IMR-90 (cell line): ENCODE measurements at regions not wholly inside any gene's neighbourhood (a gene's known extent, or its start where the extent isn't known, plus 50 kb on each side); places are given as distances from the start of the nearest gene placed in this dataset.

Source experiments
- ATAC-seq: fragments of 200-7000 bp; cut with Tn5 transposase; 2 replicates; pipeline ENCODE4 v1.9.1; 2020; ENCODE audit warnings: low read depth, mild to moderate bottlenecking, moderate library complexity
- BruUV-seq: library from RNA; stranded (reverse); fragments of 400-500 nt; replicated peaks from 2 replicates; lab custom pipeline; 2021; lab: Mats Ljungman, UMichigan
- CTCF ChIA-PET: fragments of 300-600 bp; formaldehyde crosslinking; extraction: SDS; loops from one replicate; lab custom pipeline; 2021; ENCODE audit warnings: antibody characterized with exemption; lab: Yijun Ruan, JAX
- POLR2A ChIA-PET: fragments of 300-600 bp; sonication (Branson Sonifier 250); formaldehyde crosslinking; loops from one replicate; lab custom pipeline; 2022; ENCODE audit warnings: antibody characterized with exemption; ENCODE audit not compliant: unreplicated experiment; lab: Charles Lee
- DNase-seq: peaks from one replicate; pipeline ENCODE4 v3.0.0; 2013
- H2AFZ ChIP-seq: replicated peaks from 2 replicates; pipeline ENCODE3; 2013; ENCODE audit warnings: low read length, mild to moderate bottlenecking; ENCODE audit not compliant: poor library complexity
- H2AK5ac ChIP-seq: 2 replicates; pipeline ENCODE4 v1.6.1; 2013; ENCODE audit warnings: low read depth, low read length, inconsistent platforms
- H2AK9ac ChIP-seq: replicated peaks from 2 replicates; pipeline ENCODE3; 2013; ENCODE audit warnings: mild to moderate bottlenecking, low read depth, low read length, moderate library complexity; ENCODE audit not compliant: poor library complexity
- H2BK120ac ChIP-seq: 2 replicates; pipeline ENCODE4 v1.6.1; 2013; ENCODE audit warnings: low read depth, low read length, inconsistent platforms
- H2BK15ac ChIP-seq: 3 replicates; pipeline ENCODE4 v1.6.1; 2013; ENCODE audit warnings: low read depth, low read length, inconsistent platforms
- H2BK20ac ChIP-seq: 2 replicates; pipeline ENCODE4 v1.6.1; 2013; ENCODE audit warnings: low read depth, mild to moderate bottlenecking, inconsistent platforms, low read length, moderate library complexity
- H2BK5ac ChIP-seq: 2 replicates; pipeline ENCODE4 v1.6.1; 2013; ENCODE audit warnings: mild to moderate bottlenecking, low read depth, low read length, inconsistent platforms; ENCODE audit not compliant: poor library complexity, severe bottlenecking
- H3K14ac ChIP-seq: replicated peaks from 2 replicates; pipeline ENCODE4 v1.6.1; 2013; ENCODE audit warnings: low read depth, low read length, inconsistent platforms
- H3K18ac ChIP-seq: 2 replicates; pipeline ENCODE4 v1.6.1; 2013; ENCODE audit warnings: low read depth, low read length, control low read depth
- H3K23ac ChIP-seq: 2 replicates; pipeline ENCODE4 v1.6.1; 2013; ENCODE audit warnings: low read depth, low read length, inconsistent platforms
- H3K27ac ChIP-seq: 2 replicates; pipeline ENCODE4 v1.5.1; 2013; ENCODE audit warnings: mild to moderate bottlenecking, control low read depth, low read length; ENCODE audit not compliant: insufficient read depth
- H3K27me3 ChIP-seq: 2 replicates; pipeline ENCODE4 v1.6.1; 2013; ENCODE audit warnings: low read length; ENCODE audit not compliant: control insufficient read depth, insufficient read depth
- H3K36me3 ChIP-seq: 2 replicates; pipeline ENCODE4 v1.6.1; 2013; ENCODE audit warnings: low read length, mixed read lengths; ENCODE audit not compliant: control insufficient read depth, insufficient read depth
- H3K4ac ChIP-seq: 2 replicates; pipeline ENCODE4 v1.6.1; 2013; ENCODE audit warnings: low read depth, low read length, inconsistent platforms
- H3K4me1 ChIP-seq: 2 replicates; pipeline ENCODE4 v1.6.1; 2013; ENCODE audit warnings: low read length, mixed read lengths; ENCODE audit not compliant: control insufficient read depth, insufficient read depth
- H3K4me2 ChIP-seq: 2 replicates; pipeline ENCODE4 v1.6.1; 2013; ENCODE audit warnings: low read depth, mild to moderate bottlenecking, control low read depth, low read length, moderate library complexity
- H3K4me3 ChIP-seq: 2 replicates; pipeline ENCODE4 v1.5.1; 2013; ENCODE audit warnings: low read depth, mild to moderate bottlenecking, control low read depth, low read length, moderate library complexity; ENCODE audit not compliant: insufficient read depth
- H3K56ac ChIP-seq: 2 replicates; pipeline ENCODE4 v1.6.1; 2013; ENCODE audit warnings: low read length, inconsistent platforms; ENCODE audit not compliant: insufficient read depth; ENCODE audit errors: extremely low read depth
- H3K79me1 ChIP-seq, 2 experiments: 2 replicates each; pipeline ENCODE4 v1.6.1; 2013; ENCODE audit warnings: low read length in 2 of 2, inconsistent platforms in 1 of 2, low read depth in 1 of 2
- H3K9ac ChIP-seq: 2 replicates; pipeline ENCODE4 v1.6.1; 2013; ENCODE audit warnings: low read depth, low read length, control low read depth
- H3K9me1 ChIP-seq: 2 replicates; pipeline ENCODE4 v1.6.1; 2013; ENCODE audit warnings: low read length, inconsistent platforms; ENCODE audit not compliant: insufficient read depth
- H3K9me3 ChIP-seq: 2 replicates; pipeline ENCODE4 v1.6.1; 2013; ENCODE audit warnings: low read length; ENCODE audit not compliant: control insufficient read depth, insufficient read depth
- H4K20me1 ChIP-seq: 2 replicates; pipeline ENCODE4 v1.6.1; 2013; ENCODE audit warnings: low read length, inconsistent platforms; ENCODE audit not compliant: insufficient read depth
- H4K5ac ChIP-seq: 2 replicates; pipeline ENCODE4 v1.6.1; 2013; ENCODE audit warnings: mild to moderate bottlenecking, low read depth, low read length, control low read depth
- H4K8ac ChIP-seq, 2 experiments: 2 replicates each; pipeline ENCODE4 v1.6.1; 2013; ENCODE audit warnings: low read depth in 2 of 2, low read length in 2 of 2, control low read depth in 1 of 2, inconsistent platforms in 1 of 2
- H4K91ac ChIP-seq: 2 replicates; pipeline ENCODE4 v1.6.1; 2013; ENCODE audit warnings: low read depth, low read length, inconsistent platforms; ENCODE audit not compliant: insufficient read depth
- BHLHE40 ChIP-seq: fragments of 150-350 bp; IDR thresholded peaks from 2 replicates; pipeline ENCODE4 v1.6.1; 2016; ENCODE audit warnings: mild to moderate bottlenecking, low read depth, low read length
- CEBPB ChIP-seq: IDR thresholded peaks from 2 replicates; pipeline ENCODE4 v1.6.1; 2012; ENCODE audit warnings: low read depth, low read length, improper control_type of control experiment
- CHD1 ChIP-seq: IDR thresholded peaks from 2 replicates; pipeline ENCODE4 v1.6.1; 2012; ENCODE audit warnings: low read depth, low read length, improper control_type of control experiment
- FOS ChIP-seq: fragments of 150-350 bp; IDR thresholded peaks from 2 replicates; pipeline ENCODE4 v1.6.1; 2016; ENCODE audit warnings: low read depth, low read length
- MAFK ChIP-seq: IDR thresholded peaks from 2 replicates; pipeline ENCODE4 v1.6.1; 2012; ENCODE audit warnings: low read depth, low read length, improper control_type of control experiment
- MAZ ChIP-seq: IDR thresholded peaks from 2 replicates; pipeline ENCODE4 v1.6.1; 2012; ENCODE audit warnings: low read depth, mild to moderate bottlenecking, low read length, improper control_type of control experiment, moderate library complexity, borderline replicate concordance
- MXI1 ChIP-seq: IDR thresholded peaks from 2 replicates; pipeline ENCODE4 v1.6.1; 2012; ENCODE audit warnings: low read depth, mild to moderate bottlenecking, low read length, moderate library complexity, borderline replicate concordance
- NFE2L2 ChIP-seq: fragments of 150-350 bp; IDR thresholded peaks from 2 replicates; pipeline ENCODE4 v1.6.1; 2016; ENCODE audit warnings: low read depth, mild to moderate bottlenecking, low read length
- POLR2A ChIP-seq: IDR thresholded peaks from 2 replicates; pipeline ENCODE4 v1.6.1; 2012; ENCODE audit warnings: mild to moderate bottlenecking, low read depth, low read length
- RAD21 ChIP-seq: IDR thresholded peaks from 2 replicates; pipeline ENCODE4 v1.6.1; 2012; ENCODE audit warnings: low read length, improper control_type of control experiment
- RCOR1 ChIP-seq: IDR thresholded peaks from 2 replicates; pipeline ENCODE4 v1.6.1; 2012; ENCODE audit warnings: mild to moderate bottlenecking, low read length, improper control_type of control experiment; ENCODE audit not compliant: insufficient replicate concordance
- RFX5 ChIP-seq: IDR thresholded peaks from 2 replicates; pipeline ENCODE4 v1.8.0; 2012; ENCODE audit warnings: low read depth, mild to moderate bottlenecking, low read length, moderate library complexity
- SMC3 ChIP-seq: fragments of 150-350 bp; IDR thresholded peaks from 2 replicates; pipeline ENCODE4 v1.6.1; 2016; ENCODE audit warnings: low read depth, mild to moderate bottlenecking, antibody characterized with exemption, low read length, moderate library complexity
- WGBS, 2 experiments: methylation state at CpG; one replicate each; pipeline versions ENCODE4 v1.1.5 to v1.1.7; 2013; ENCODE audit warnings: missing lambda C conversion rate in 2 of 2; ENCODE audit not compliant: insufficient read length in 1 of 2; ENCODE audit errors: extremely low coverage in 2 of 2; 5-methylcytosine and 5-hydroxymethylcytosine counted together
- dilution Hi-C: fragments of 300-500 bp; cut with HindIII; formaldehyde crosslinking; loops from one replicate; pipeline ENCODE4 v1.14.3; 2018; ENCODE audit warnings: low sequenced_read_pairs; ENCODE audit not compliant: unreplicated experiment
- in situ Hi-C: fragments of 300-500 bp; cut with MboI; formaldehyde crosslinking; loops from 3 replicates; pipeline ENCODE4 v1.14.3; 2019; ENCODE audit warnings: low sequenced_read_pairs, inconsistent platforms, mixed read lengths
- intact Hi-C: fragments of 100-400 bp; cut with micrococcal nuclease; formaldehyde crosslinking; loops from 2 replicates; pipeline ENCODE4 v1.10.0; 2022
- TF ChIP-seq, protein P1 (sequence below): fragments of 150-350 bp; IDR thresholded peaks from 2 replicates; pipeline ENCODE4 v1.6.1; 2016; ENCODE audit warnings: low read depth, mild to moderate bottlenecking, low read length, moderate library complexity, borderline replicate concordance
- TF ChIP-seq, protein P2 (sequence below): fragments of 150-350 bp; IDR thresholded peaks from 2 replicates; pipeline ENCODE4 v1.6.1; 2017; ENCODE audit warnings: mild to moderate bottlenecking, antibody characterized with exemption, low read length, low read depth
- TF ChIP-seq, protein P3 (sequence below): conservative IDR thresholded peaks from 2 replicates; pipeline ENCODE4 v1.5.1; 2012; ENCODE audit warnings: mild to moderate bottlenecking, low read depth, low read length, improper control_type of control experiment

GRCh38 chr13:70613295-70613694, 505.0 kb upstream of the KLHL1 start:
- H3K4ac ChIP-seq, result no peak overlapping the region
- H3K27ac ChIP-seq, result no peak overlapping the region
- DNase-seq (no peak), ATAC-seq (no peak)
- no peak overlapping the region for H3K23ac ChIP-seq
- no peak overlapping the region for H3K14ac ChIP-seq
- no peak overlapping the region for H4K8ac ChIP-seq
- no peak overlapping the region for H2BK15ac ChIP-seq
- no peak overlapping the region for H2AFZ ChIP-seq
- H4K5ac ChIP-seq, result no peak overlapping the region
- no peak overlapping the region for H2BK20ac ChIP-seq
- H3K4me2 ChIP-seq, result no peak overlapping the region
- H2BK5ac ChIP-seq, result no peak overlapping the region
- CTCF ChIA-PET, result no interaction called here
- no peaks in the 10 kb centered on the region for H3K79me1 ChIP-seq
- no peak overlapping the region for H3K56ac ChIP-seq
- no peak overlapping the region for H2AK9ac ChIP-seq
- no peak overlapping the region for H3K18ac ChIP-seq
- no peak overlapping the region for H4K91ac ChIP-seq
- dilution Hi-C loops, result no loop called here
- H3K9ac ChIP-seq, result no peak overlapping the region
- intact Hi-C loops, result no loop called here
- no peaks in the 10 kb centered on the region for H4K20me1 ChIP-seq
- H3K9me1 ChIP-seq, result no peaks in the 10 kb centered on the region
- H3K4me1 ChIP-seq, result no peaks in the 10 kb centered on the region
- TF ChIP-seq MXI1 (no peak), SMC3 (no peak), RAD21 (no peak), RCOR1 (no peak), RFX5 (no peak), FOS (no peak), CEBPB (no peak), CHD1 (no peak), MAZ (no peak), MAFK (no peak), POLR2A (no peak), BHLHE40 (no peak), NFE2L2 (no peak)
- TF ChIP-seq, protein P1, sequence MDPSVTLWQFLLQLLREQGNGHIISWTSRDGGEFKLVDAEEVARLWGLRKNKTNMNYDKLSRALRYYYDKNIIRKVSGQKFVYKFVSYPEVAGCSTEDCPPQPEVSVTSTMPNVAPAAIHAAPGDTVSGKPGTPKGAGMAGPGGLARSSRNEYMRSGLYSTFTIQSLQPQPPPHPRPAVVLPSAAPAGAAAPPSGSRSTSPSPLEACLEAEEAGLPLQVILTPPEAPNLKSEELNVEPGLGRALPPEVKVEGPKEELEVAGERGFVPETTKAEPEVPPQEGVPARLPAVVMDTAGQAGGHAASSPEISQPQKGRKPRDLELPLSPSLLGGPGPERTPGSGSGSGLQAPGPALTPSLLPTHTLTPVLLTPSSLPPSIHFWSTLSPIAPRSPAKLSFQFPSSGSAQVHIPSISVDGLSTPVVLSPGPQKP, result no peak
- TF ChIP-seq, protein P2, sequence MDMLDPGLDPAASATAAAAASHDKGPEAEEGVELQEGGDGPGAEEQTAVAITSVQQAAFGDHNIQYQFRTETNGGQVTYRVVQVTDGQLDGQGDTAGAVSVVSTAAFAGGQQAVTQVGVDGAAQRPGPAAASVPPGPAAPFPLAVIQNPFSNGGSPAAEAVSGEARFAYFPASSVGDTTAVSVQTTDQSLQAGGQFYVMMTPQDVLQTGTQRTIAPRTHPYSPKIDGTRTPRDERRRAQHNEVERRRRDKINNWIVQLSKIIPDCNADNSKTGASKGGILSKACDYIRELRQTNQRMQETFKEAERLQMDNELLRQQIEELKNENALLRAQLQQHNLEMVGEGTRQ, result no peak
- TF ChIP-seq, protein P3, sequence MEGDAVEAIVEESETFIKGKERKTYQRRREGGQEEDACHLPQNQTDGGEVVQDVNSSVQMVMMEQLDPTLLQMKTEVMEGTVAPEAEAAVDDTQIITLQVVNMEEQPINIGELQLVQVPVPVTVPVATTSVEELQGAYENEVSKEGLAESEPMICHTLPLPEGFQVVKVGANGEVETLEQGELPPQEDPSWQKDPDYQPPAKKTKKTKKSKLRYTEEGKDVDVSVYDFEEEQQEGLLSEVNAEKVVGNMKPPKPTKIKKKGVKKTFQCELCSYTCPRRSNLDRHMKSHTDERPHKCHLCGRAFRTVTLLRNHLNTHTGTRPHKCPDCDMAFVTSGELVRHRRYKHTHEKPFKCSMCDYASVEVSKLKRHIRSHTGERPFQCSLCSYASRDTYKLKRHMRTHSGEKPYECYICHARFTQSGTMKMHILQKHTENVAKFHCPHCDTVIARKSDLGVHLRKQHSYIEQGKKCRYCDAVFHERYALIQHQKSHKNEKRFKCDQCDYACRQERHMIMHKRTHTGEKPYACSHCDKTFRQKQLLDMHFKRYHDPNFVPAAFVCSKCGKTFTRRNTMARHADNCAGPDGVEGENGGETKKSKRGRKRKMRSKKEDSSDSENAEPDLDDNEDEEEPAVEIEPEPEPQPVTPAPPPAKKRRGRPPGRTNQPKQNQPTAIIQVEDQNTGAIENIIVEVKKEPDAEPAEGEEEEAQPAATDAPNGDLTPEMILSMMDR, result no peak
- H3K36me3 ChIP-seq, result no peaks in the 10 kb centered on the region
- POLR2A ChIA-PET, result no interaction called here
- in situ Hi-C loops, result no loop called here
- no CpG with 5 or more reads among the region's 1 CpG for WGBS, 2 experiments
- no peaks in the 10 kb centered on the region for H3K9me3 ChIP-seq
- no peak overlapping the region for H2AK5ac ChIP-seq
- BruUV-seq, result no TSS peak
- H2BK120ac ChIP-seq, result no peak overlapping the region
- no peak overlapping the region for H3K4me3 ChIP-seq
- H3K27me3 ChIP-seq, result no peaks in the 10 kb centered on the region
